ENCODE measurements at regions not wholly inside any gene's neighbourhood (a gene's known extent, or its start where the extent isn't known, plus 50 kb on each side); places are given as distances from the start of the nearest gene placed in this dataset.

- Histone ChIP-seq H3K36me3 (no peaks in the 10 kb centered on the region), H3K27ac (peak overlapping the region; percentile 69 to 82)
Observed at GRCh38 chr10:113274176-113274829, 278.6 kb upstream of the HABP2 start.

GRCh38 chr10:113278221-113278620 lies 274.6 kb upstream of the HABP2 start:
- Histone ChIP-seq H3K9me3 (peaks cover 0 to 13% (median 0%) of the 10 kb centered on the region in 3 donors), H3K36me3 (no peaks in the 10 kb centered on the region), H3K4me3 (no peak overlapping the region), H3K27me3 (no peaks in the 10 kb centered on the region), H3K4me1 (peaks cover 0 to 23% (median 13%) of the 10 kb centered on the region in 4 donors), H3K27ac (no peak overlapping the region)
- intact Hi-C loops (cut with DNase I; ENCODE audit: low total_unique reads) = no loop called here
- no peak for TF ChIP-seq CTCF (IDR thresholded peaks at IDR 0.05)
- DNase-seq = no peak

More at GRCh38 chr10:113274176-113274829, 278.6 kb upstream of the HABP2 start:
- intact Hi-C loops (cut with DNase I; ENCODE audit: low total_unique reads) = no loop called here
- peaks cover 0 to 13% (median 0%) of the 10 kb centered on the region in 3 donors for H3K9me3 ChIP-seq
- no peak for TF ChIP-seq CTCF (IDR thresholded peaks at IDR 0.05)
- no peak overlapping the region for H3K4me3 ChIP-seq
- peak; percentile 25 to 76 for DNase-seq
- H3K27me3 ChIP-seq = no peaks in the 10 kb centered on the region
- peaks cover 0 to 25% (median 18%) of the 10 kb centered on the region in 4 donors for H3K4me1 ChIP-seq

- TF ChIP-seq CTCF (IDR thresholded peaks at IDR 0.05) = no peak
- Histone ChIP-seq H3K27me3 (no peaks in the 10 kb centered on the region), H3K36me3 (no peaks in the 10 kb centered on the region), H3K4me1 (peaks cover 0 to 23% (median 12%) of the 10 kb centered on the region in 4 donors), H3K9me3 (peaks cover 0 to 13% (median 0%) of the 10 kb centered on the region in 3 donors), H3K4me3 (no peak overlapping the region), H3K27ac (no peak overlapping the region)
- DNase-seq = no peak
- intact Hi-C loops (cut with DNase I; ENCODE audit: low total_unique reads) = no loop called here
Observed at GRCh38 chr10:113278664-113279063, 274.2 kb upstream of the HABP2 start.

DNA sequence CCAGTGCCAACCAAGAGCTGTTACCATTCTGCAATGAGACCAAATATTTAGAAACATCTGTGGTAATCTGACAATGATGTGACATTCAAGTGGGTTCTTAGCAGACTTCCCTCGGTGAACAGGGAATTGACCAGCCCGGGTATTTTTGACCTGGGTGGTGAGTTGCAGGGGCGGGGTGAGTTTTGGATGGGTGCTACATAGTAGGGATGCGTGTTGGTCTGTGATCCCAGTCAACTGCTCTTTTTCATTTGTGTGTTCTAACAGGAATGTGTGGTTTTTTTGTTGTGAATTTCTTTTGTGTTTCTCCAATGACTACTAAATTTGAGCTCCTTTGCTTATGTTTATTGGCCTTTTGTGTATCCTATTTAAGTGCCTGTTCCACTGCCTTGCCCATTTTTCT lies 273.6 kb upstream of the HABP2 start:
- H3K27ac ChIP-seq = no peak overlapping the region
- no peaks in the 10 kb centered on the region for H3K36me3 ChIP-seq
- no peak overlapping the region for H3K4me3 ChIP-seq
- intact Hi-C loops (cut with DNase I; ENCODE audit: low total_unique reads) = no loop called here
- H3K4me1 ChIP-seq = peaks cover 0 to 23% (median 11%) of the 10 kb centered on the region in 4 donors
- H3K27me3 ChIP-seq = no peaks in the 10 kb centered on the region
- DNase-seq = no peak
- H3K9me3 ChIP-seq = peaks cover 0 to 13% (median 0%) of the 10 kb centered on the region in 3 donors
- no peak for TF ChIP-seq CTCF (IDR thresholded peaks at IDR 0.05)

GRCh38 chr10:113282564-113282963 lies 270.3 kb upstream of the HABP2 start:
- DNase-seq = no peak
- Histone ChIP-seq H3K4me1 (peaks cover 0 to 34% (median 23%) of the 10 kb centered on the region in 4 donors), H3K4me3 (no peak overlapping the region), H3K36me3 (no peaks in the 10 kb centered on the region), H3K9me3 (no peaks in the 10 kb centered on the region), H3K27me3 (no peaks in the 10 kb centered on the region), H3K27ac (no peak overlapping the region)
- no peak for TF ChIP-seq CTCF (IDR thresholded peaks at IDR 0.05)
- intact Hi-C loops (cut with DNase I; ENCODE audit: low total_unique reads) = no loop called here

Measured in tibial artery (tissue), 4 donors.